AG20443 (cell line): ENCODE measurements at regions not wholly inside any gene's neighbourhood (a gene's known extent, or its start where the extent isn't known, plus 50 kb on each side); places are given as distances from the start of the nearest gene placed in this dataset.
"Not testable (repeated sequence)": the region's sequence is repeated elsewhere in the genome, so short reads cannot be mapped to it uniquely, and the experiment has no call there.

Experiments used
- DNase-seq: peaks from one replicate; pipeline ENCODE4 v3.0.0; 2012; ENCODE audit warnings: low spot score, mixed read lengths

- DNase-seq, result no peak
These were observed 51.7 kb upstream of the MYO10 start for GRCh38 chr5:16987776-16988175.

GRCh38 chr5:16990817-16991520, 54.9 kb upstream of the MYO10 start:
- DNase-seq, result not testable (repeated sequence)

GRCh38 chr5:16992006-16992405, 55.9 kb upstream of the MYO10 start:
- DNase-seq, result peak; percentile 58

GRCh38 chr5:16992444-16992843, 56.4 kb upstream of the MYO10 start:
- DNase-seq, result no peak

- DNase-seq, result no peak
These were observed 58.5 kb upstream of the MYO10 start for GRCh38 chr5:16994565-16994964.

GRCh38 chr5:16995372-16995771, 59.3 kb upstream of the MYO10 start:
- no peak for DNase-seq

- DNase-seq, result peak; percentile 72
These were observed 64.3 kb upstream of the MYO10 start for GRCh38 chr5:17000291-17000939.

GRCh38 chr5:17001428-17001827, 65.3 kb upstream of the MYO10 start:
- DNase-seq, result no peak

- DNase-seq, result no peak
These were observed 68.5 kb upstream of the MYO10 start for GRCh38 chr5:17004441-17005106.

GRCh38 chr5:17005107-17005828, 69.2 kb upstream of the MYO10 start:
- DNase-seq, result no peak

- DNase-seq, result no peak
These were observed 76.2 kb upstream of the MYO10 start for GRCh38 chr5:17012289-17012688.

- no peak for DNase-seq
These were observed 78.6 kb upstream of the MYO10 start for GRCh38 chr5:17014686-17015085.

GRCh38 chr5:17018871-17019270, 82.8 kb upstream of the MYO10 start:
- DNase-seq, result no peak

- no peak for DNase-seq
These were observed 83.2 kb upstream of the MYO10 start for GRCh38 chr5:17019324-17019723.

- no peak for DNase-seq
These were observed 84.9 kb upstream of the MYO10 start for GRCh38 chr5:17020678-17021601.

GRCh38 chr5:17021602-17021932, 85.5 kb upstream of the MYO10 start:
- no peak for DNase-seq

- DNase-seq, result no peak
These were observed 86.2 kb upstream of the MYO10 start for GRCh38 chr5:17022296-17022695.

GRCh38 chr5:17024686-17025180, 88.6 kb upstream of the MYO10 start:
- peak; percentile 73 for DNase-seq

GRCh38 chr5:17031659-17032277, 95.7 kb upstream of the MYO10 start:
- not testable (repeated sequence) for DNase-seq

- not testable (repeated sequence) for DNase-seq
These were observed 96.4 kb upstream of the MYO10 start for GRCh38 chr5:17032314-17032985.
